Kidney capillary endothelial cell (primary cell): ENCODE measurements at regions not wholly inside any gene's neighbourhood (a gene's known extent, or its start where the extent isn't known, plus 50 kb on each side); places are given as distances from the start of the nearest gene placed in this dataset.

Source experiments
- DNase-seq: peaks from one replicate; pipeline ENCODE4 v3.0.0-alpha.2; 2018; ENCODE audit warnings: low spot score

- DNase-seq = no peak
Observed at GRCh38 chr22:48369789-48370507, 1457.7 kb downstream of the BRD1 start.

GRCh38 chr22:48368975-48369525 lies 1458.6 kb downstream of the BRD1 start:
- DNase-seq = no peak

DNA sequence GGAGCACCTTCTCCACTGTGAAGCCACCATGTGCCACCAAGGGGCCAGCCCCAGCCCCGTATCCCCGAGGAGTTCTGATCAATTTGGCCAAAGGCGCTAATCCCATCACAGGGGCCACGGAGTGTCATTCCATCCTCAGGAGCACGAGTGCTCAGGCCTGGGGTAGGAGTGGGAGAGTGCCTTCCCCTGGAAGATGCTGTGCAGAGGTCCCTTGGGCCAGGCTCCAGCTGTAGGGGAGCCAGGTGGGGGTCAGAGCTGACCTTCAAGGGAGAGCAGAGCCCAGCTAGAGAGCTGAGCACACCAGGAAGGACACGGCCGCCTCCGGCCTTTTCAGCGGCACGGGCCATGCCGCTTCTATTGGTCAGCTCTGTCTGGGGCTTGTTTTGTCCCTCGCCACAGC lies 1459.9 kb downstream of the BRD1 start:
- DNase-seq = no peak

DNA sequence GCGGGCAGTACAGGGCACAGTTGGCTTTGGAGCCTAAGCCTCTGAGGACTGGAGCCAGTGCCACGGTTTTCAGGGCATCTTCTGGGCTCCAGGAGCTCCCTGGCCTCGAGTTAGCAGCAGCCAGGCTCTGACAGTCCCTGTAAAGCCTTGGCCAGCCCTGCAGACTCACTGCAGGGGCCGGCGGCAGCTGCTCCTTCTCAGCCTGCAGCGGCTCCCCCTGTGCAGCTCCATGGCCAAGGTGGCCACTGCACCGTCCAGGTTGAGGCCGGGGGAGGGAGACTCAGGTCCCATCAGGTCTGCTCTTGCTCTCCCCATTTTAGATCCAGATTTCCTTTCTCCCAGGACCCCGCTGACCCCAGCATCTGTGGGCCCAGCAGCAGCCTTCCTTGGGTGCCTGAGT lies 1461.1 kb downstream of the BRD1 start:
- no peak for DNase-seq

DNA sequence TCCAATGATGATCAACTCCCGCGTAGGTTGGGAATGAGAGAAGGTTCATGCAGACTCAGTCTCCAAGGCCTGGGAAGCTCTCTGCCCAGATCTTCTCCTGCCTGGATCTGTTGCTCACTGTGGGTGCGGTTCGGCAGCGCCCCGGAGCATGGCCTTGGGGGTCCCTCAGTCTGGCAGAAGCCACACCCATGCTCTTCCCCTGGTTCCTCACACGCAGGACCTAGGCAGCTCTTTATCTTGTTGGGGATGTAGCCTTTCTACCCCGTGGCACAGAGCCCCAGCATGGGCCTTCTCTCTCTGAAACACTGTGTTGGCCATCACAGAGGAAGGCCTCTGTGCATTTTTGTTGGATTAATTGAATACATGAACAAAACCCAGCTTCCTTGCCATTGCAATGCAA lies 1461.6 kb downstream of the BRD1 start:
- DNase-seq = no peak

DNA sequence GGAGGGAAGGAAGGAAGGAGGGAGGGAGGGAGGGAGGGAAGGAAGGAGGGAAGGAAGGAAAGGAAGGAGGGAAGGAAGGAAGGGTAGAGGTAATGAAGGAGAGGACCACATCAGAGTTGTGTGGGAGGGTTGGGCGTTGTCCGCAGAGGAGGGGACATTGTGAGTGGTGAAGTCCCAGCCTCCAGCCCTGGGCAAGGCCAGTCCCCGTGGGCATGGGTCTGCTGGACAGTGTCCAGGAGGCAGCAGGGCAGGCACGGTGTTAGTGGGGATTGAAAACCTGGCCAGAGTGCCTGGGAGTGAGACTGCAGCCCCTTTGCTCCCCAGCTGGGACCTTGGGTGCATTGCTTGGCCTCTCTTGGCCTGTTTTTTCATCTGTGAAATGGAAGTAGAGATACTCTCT lies 1462.3 kb downstream of the BRD1 start:
- DNase-seq = no peak

GRCh38 chr22:48362721-48363404 lies 1464.8 kb downstream of the BRD1 start:
- no peak for DNase-seq

GRCh38 chr22:48361099-48361639 lies 1466.5 kb downstream of the BRD1 start:
- no peak for DNase-seq

GRCh38 chr22:48359613-48359965 lies 1468.1 kb downstream of the BRD1 start:
- no peak for DNase-seq

DNA sequence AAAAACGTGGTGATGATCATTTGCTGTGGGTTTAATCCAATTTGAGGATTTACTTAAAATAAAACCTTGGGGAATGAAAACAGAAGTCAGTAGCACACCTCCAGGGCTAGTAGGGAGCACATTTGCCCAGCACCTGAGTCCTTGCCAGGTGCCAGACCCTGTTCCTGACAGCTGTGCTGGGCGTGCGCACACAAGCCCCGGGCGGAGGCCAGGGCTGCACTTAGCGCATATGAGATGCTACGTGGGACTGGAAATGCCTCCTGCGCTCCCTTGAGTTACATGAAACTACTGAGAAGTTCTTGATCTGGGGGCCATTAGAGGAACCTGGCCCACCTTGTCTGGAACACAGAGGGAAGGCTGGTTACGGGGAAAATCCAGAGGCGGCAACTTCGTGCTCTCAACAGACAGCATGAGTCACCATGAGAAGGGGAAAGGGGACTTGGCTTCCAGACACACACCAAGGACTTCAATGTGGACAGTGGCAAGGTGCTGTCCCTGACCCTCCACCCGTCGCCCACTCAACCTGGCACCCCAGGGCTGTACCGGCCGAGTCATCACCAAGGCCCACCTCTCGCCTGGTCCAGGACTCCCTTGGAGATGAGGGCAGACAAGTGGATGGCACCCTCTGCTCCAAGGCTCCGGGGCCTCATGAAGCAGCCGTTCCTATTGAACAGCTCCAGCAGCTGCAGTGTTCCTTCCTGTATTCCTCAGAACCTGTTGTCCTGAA lies 1468.6 kb downstream of the BRD1 start:
- DNase-seq = no peak

GRCh38 chr22:48357961-48358360 lies 1469.7 kb downstream of the BRD1 start:
- no peak for DNase-seq

DNA sequence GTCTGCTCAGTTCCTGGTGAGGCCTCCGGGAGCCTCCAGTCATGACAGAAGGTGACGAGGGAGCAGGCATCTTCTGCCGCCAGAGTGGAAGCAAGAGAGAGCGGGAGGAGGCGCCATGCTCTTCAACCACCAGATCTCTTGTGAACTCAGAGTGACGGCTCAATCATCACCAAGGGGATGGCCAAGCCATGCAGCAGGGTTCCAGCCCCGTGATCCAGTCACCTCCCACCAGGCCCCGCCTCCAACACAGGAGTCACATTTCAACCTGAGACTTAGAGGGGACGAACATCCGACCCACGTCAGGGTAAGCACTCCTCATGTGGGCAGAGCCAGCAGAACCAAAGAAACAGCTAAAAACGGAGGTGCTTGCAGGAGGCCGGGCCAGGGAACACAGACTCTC lies 1470.5 kb downstream of the BRD1 start:
- no peak for DNase-seq

DNA sequence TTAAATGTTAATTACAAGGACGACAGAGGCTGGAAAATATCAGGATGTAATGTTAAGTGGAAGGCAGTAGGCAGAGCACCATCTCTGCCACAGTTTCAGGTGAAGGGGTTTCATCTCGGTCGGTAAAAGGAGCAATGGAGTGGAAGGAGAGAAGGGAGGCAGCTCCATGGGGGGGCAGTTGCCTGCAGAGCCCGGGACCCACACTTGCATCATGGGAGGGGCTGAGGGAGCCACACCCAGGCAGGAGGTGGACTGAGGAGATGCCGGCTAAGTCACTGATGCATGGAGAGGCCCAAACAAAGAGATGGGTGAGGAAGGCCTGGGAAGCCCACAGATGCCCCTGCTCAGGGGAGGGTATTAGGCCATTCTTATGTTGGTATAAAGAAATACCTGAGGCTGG lies 1470.9 kb downstream of the BRD1 start:
- no peak for DNase-seq

DNA sequence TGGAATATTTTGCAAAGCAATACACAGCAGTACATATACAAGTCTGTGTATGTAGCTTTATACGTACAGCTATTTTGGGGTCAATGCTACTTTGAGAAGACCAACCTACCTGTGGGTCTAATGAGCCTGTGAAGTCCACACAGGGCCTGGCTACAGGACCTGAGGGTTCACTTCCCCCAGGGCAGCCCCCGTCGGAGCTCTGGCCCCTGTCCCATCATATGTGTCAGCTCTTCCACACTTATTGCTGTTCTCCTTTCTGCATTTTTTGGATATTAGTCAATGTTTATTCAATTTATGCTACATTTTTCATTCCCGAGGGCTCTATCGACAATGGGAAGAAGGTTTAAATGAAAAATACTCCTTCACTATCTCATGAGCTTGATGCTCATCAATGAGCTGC lies 1473.6 kb downstream of the BRD1 start:
- no peak for DNase-seq

- DNase-seq = no peak
Observed at GRCh38 chr22:48353116-48353947, 1474.3 kb downstream of the BRD1 start.

DNA sequence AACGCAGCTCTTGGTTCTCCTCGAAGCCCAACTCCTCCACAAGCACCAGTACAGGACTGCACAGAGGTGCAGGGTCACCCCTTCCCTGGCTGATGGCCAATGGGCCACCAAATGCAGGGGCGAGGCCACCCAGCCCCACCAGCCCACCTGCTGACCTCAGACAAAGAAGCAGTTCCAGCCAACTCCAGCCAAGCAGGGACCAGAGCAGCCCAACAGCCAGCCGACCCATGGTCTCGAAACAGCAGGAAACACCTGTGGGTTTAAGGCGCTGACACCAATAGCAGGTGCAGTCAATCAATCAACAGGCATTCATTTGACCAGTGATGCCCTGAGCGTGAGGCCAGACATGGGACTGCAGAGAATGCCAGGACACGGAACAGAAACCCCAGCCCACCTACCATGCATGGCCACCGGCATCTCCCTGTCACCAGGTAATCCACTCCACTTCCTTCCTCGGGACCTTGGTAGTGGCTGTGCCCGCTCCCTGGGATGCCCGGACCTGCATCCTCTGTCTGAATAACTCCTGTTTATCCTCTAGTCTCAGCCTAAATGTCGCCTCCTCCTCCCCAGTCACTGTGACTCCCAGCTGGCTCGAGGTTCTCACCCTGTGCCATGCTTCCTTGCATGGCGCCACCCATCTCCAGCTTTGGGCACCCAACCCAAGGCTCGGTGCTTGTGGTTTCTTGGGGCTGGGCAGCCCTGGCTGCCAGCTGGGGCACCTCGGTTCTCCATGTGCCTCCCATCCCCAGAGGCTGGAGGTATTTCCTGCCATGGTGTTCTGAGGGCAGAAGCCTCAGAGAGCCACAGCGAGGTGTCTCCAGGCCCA lies 1475.4 kb downstream of the BRD1 start:
- no peak for DNase-seq

DNA sequence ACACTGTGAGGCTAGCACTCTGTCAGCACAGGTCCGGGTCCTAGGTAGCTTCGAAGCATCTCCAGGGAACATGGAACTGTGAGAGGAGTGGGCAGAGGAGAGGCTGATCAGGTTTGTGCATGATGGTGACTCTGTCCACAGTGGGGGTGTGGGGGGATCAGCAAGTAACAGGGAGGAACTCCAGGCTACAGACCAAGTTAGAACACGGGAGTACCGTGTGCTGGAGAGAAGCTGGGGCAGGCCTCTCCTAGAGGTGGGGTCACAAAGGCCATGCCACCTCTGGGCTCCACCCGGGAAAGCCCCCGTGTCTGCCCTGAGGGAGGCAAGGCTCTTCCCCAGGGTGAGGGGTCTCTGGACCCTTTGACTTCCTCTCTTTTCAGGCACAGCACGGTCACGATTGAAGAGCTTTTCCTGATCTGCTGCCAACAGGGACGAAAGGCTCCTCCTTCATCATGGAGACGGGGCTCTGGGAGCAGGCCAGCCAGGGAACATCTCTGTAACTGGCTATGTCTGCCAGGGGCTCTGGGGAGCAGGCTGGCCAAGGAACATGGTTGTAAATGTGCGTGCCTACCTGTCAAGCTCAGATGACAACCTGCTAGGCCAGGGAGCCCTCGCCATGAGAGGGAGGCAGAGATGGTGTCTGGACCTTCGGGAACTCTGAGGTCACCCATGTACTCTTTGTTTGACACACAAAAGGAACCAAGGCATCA lies 1476.1 kb downstream of the BRD1 start:
- DNase-seq = no peak

- no peak for DNase-seq
Observed at GRCh38 chr22:48350456-48350855, 1477.2 kb downstream of the BRD1 start.

DNA sequence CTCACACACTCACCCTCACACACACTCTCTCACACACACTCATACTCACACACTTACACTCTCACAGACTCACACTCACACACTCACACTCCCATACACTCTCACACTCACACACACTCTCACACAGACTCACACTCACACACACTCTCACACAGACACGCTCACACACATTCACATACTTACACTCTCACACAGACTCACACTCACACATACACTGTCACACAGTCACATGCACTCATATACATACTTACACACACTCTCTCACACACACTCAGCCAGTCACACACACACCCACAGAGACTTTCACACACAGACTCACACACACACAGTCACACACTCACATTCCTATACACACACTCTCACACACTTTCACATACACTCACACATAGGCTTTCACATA lies 1478.8 kb downstream of the BRD1 start:
- no peak for DNase-seq

- DNase-seq = no peak
Observed at GRCh38 chr22:48347311-48347710, 1480.4 kb downstream of the BRD1 start.
